ENCODE measurements at regions not wholly inside any gene's neighbourhood (a gene's known extent, or its start where the extent isn't known, plus 50 kb on each side); places are given as distances from the start of the nearest gene placed in this dataset.

DNA sequence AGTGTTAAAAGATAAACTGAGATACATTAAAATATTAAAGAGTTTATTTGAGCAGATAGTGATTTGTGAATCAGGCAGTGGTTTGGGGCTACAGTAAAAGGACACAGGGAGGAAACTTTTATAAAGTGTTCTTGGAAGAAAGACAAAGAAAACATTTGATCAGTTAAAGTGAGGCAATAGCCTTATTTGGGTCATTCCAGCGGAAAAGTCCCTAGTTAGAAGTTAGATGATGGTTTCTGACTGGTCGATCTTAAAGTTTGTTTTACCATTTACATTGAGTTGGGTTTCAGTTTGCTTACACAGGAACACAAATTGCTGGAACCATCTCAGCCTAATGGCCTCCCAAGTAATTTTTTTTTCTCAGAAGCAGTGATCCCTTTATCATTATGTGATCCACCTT lies 69.7 kb downstream of the PPP1R2C start:
- Histone ChIP-seq H3K4me1 (ENCODE audit: control insufficient read depth, insufficient read depth, low read length) (no peaks in the 10 kb centered on the region), H3K9me3 (ENCODE audit: control insufficient read depth, insufficient read depth, low read depth, low read length) (no peaks in the 10 kb centered on the region), H3K4me3 (ENCODE audit: low read depth, low read length) (no peak overlapping the region), H3K27ac (ENCODE audit: extremely low read depth, low read depth, low read length) (no peak overlapping the region), H3K36me3 (ENCODE audit: control insufficient read depth in 2 of 2, insufficient read depth in 1 of 2, low read length in 2 of 2) (no peaks in the 10 kb centered on the region)
- ChIA-PET CTCF (no interaction called here), POLR2A (no interaction called here)
- TF ChIP-seq ZNF791 (tag by site-specific recombination; IDR thresholded peaks at IDR 0.05) = no peak
- no peak for TF ChIP-seq ZNF610 (tag by site-specific recombination; IDR thresholded peaks at IDR 0.05; ENCODE audit: borderline replicate concordance)
- no peak for TF ChIP-seq OVOL3 (tag by site-specific recombination; IDR thresholded peaks at IDR 0.05)
- TF ChIP-seq ZNF174 (tag by site-specific recombination; IDR thresholded peaks at IDR 0.05) = no peak
- TF ChIP-seq ZNF10 (tag by site-specific recombination; IDR thresholded peaks at IDR 0.05) = no peak
- TF ChIP-seq, protein P1, sequence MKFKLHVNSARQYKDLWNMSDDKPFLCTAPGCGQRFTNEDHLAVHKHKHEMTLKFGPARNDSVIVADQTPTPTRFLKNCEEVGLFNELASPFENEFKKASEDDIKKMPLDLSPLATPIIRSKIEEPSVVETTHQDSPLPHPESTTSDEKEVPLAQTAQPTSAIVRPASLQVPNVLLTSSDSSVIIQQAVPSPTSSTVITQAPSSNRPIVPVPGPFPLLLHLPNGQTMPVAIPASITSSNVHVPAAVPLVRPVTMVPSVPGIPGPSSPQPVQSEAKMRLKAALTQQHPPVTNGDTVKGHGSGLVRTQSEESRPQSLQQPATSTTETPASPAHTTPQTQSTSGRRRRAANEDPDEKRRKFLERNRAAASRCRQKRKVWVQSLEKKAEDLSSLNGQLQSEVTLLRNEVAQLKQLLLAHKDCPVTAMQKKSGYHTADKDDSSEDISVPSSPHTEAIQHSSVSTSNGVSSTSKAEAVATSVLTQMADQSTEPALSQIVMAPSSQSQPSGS (tag by site-specific recombination; IDR thresholded peaks at IDR 0.05; ENCODE audit: low read depth) = no peak
- TF ChIP-seq TRIM28 (IDR thresholded peaks at IDR 0.05; ENCODE audit: borderline replicate concordance, low read length) = no peak
- TF ChIP-seq ZNF211 (tag by site-specific recombination; IDR thresholded peaks at IDR 0.05; ENCODE audit: low read depth) = no peak

DNA sequence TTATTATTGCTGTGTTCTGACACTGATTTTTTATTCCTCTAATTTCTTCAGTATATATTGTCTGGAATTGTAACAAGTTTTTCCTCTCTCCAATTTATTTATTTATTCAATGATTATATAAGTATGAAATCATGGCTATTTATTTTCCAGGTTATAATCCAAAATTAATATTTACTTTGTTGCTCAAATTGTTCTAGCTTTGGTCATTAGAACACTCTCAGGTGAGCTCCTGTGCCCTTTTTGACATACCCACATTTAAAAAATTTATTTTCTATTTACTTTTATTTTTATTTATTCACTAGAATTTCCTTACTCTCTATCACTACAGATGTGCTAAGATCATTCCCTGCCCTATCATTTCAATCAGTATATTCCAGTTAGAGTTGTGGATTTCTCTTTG lies 70.2 kb downstream of the PPP1R2C start:
- Histone ChIP-seq H3K9me3 (ENCODE audit: control insufficient read depth, insufficient read depth, low read depth, low read length) (no peaks in the 10 kb centered on the region), H3K4me1 (ENCODE audit: control insufficient read depth, insufficient read depth, low read length) (no peaks in the 10 kb centered on the region), H3K27ac (ENCODE audit: extremely low read depth, low read depth, low read length) (no peak overlapping the region), H3K4me3 (ENCODE audit: low read depth, low read length) (no peak overlapping the region), H3K36me3 (ENCODE audit: control insufficient read depth in 2 of 2, insufficient read depth in 1 of 2, low read length in 2 of 2) (no peaks in the 10 kb centered on the region)
- TF ChIP-seq ZNF302 (tag by site-specific recombination; IDR thresholded peaks at IDR 0.05; ENCODE audit: low read depth) = no peak
- TF ChIP-seq, protein P2, sequence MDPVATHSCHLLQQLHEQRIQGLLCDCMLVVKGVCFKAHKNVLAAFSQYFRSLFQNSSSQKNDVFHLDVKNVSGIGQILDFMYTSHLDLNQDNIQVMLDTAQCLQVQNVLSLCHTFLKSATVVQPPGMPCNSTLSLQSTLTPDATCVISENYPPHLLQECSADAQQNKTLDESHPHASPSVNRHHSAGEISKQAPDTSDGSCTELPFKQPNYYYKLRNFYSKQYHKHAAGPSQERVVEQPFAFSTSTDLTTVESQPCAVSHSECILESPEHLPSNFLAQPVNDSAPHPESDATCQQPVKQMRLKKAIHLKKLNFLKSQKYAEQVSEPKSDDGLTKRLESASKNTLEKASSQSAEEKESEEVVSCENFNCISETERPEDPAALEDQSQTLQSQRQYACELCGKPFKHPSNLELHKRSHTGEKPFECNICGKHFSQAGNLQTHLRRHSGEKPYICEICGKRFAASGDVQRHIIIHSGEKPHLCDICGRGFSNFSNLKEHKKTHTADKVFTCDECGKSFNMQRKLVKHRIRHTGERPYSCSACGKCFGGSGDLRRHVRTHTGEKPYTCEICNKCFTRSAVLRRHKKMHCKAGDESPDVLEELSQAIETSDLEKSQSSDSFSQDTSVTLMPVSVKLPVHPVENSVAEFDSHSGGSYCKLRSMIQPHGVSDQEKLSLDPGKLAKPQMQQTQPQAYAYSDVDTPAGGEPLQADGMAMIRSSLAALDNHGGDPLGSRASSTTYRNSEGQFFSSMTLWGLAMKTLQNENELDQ (tag by site-specific recombination; IDR thresholded peaks at IDR 0.05; ENCODE audit: low read depth) = no peak
- TF ChIP-seq ZNF169 (tag by site-specific recombination; IDR thresholded peaks at IDR 0.05) = no peak
- no peak for TF ChIP-seq ZNF664 (tag by site-specific recombination; IDR thresholded peaks at IDR 0.05)
- TF ChIP-seq ZNF629 (tag by site-specific recombination; IDR thresholded peaks at IDR 0.05) = no peak
- TF ChIP-seq ZNF621 (tag by site-specific recombination; IDR thresholded peaks at IDR 0.05) = no peak
- no peak for TF ChIP-seq ZNF558 (tag by site-specific recombination; IDR thresholded peaks at IDR 0.05)
- no peak for TF ChIP-seq KLF8 (tag by site-specific recombination; IDR thresholded peaks at IDR 0.05)
- no peak for TF ChIP-seq ZNF791 (tag by site-specific recombination; IDR thresholded peaks at IDR 0.05)
- TF ChIP-seq ZNF521 (tag by site-specific recombination; IDR thresholded peaks at IDR 0.05) = no peak
- no peak for TF ChIP-seq ZNF785 (tag by site-specific recombination; IDR thresholded peaks at IDR 0.05)
- TF ChIP-seq SCRT2 (tag by site-specific recombination; IDR thresholded peaks at IDR 0.05) = no peak
- TF ChIP-seq ZNF843 (tag by site-specific recombination; IDR thresholded peaks at IDR 0.05) = no peak
- no peak for TF ChIP-seq HOXC10 (CRISPR knock-in tag; IDR thresholded peaks at IDR 0.05)
- ChIA-PET POLR2A (no interaction called here), CTCF (no interaction called here)

GRCh38 chrX:42704454-42704853 lies 73.5 kb downstream of the PPP1R2C start:
- no peaks in the 10 kb centered on the region for H3K4me1 ChIP-seq (ENCODE audit: control insufficient read depth, insufficient read depth, low read length)
- no peaks in the 10 kb centered on the region for H3K9me3 ChIP-seq (ENCODE audit: control insufficient read depth, insufficient read depth, low read depth, low read length)
- CTCF ChIA-PET = no interaction called here
- H3K27ac ChIP-seq (ENCODE audit: extremely low read depth, low read depth, low read length) = no peak overlapping the region
- H3K36me3 ChIP-seq (ENCODE audit: control insufficient read depth in 2 of 2, insufficient read depth in 1 of 2, low read length in 2 of 2) = no peaks in the 10 kb centered on the region
- H3K4me3 ChIP-seq (ENCODE audit: low read depth, low read length) = no peak overlapping the region
- POLR2A ChIA-PET = no interaction called here
- TF ChIP-seq, protein P3, sequence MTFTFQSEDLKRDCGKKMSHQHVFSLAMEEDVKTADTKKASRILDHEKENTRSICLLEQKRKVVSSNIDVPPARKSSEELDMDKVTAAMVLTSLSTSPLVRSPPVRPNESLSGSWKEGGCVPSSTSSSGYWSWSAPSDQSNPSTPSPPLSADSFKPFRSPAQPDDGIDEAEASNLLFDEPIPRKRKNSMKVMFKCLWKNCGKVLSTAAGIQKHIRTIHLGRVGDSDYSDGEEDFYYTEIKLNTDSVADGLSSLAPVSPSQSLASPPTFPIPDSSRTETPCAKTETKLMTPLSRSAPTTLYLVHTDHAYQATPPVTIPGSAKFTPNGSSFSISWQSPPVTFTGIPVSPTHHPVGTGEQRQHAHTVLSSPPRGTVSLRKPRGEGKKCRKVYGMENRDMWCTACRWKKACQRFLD (tag by site-specific recombination; IDR thresholded peaks at IDR 0.05) = no peak
- TF ChIP-seq OSR2 (tag by site-specific recombination; IDR thresholded peaks at IDR 0.05) = no peak
- TF ChIP-seq ZFP69B (tag by site-specific recombination; IDR thresholded peaks at IDR 0.05) = no peak
- TF ChIP-seq, protein P4, sequence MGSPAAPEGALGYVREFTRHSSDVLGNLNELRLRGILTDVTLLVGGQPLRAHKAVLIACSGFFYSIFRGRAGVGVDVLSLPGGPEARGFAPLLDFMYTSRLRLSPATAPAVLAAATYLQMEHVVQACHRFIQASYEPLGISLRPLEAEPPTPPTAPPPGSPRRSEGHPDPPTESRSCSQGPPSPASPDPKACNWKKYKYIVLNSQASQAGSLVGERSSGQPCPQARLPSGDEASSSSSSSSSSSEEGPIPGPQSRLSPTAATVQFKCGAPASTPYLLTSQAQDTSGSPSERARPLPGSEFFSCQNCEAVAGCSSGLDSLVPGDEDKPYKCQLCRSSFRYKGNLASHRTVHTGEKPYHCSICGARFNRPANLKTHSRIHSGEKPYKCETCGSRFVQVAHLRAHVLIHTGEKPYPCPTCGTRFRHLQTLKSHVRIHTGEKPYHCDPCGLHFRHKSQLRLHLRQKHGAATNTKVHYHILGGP (tag by site-specific recombination; IDR thresholded peaks at IDR 0.05) = no peak
- no peak for TF ChIP-seq ZNF501 (tag by site-specific recombination; IDR thresholded peaks at IDR 0.05)
- no peak for TF ChIP-seq ZNF341 (tag by site-specific recombination; IDR thresholded peaks at IDR 0.05; ENCODE audit: low read depth)
- TF ChIP-seq ZNF561 (tag by site-specific recombination; IDR thresholded peaks at IDR 0.05; ENCODE audit: borderline replicate concordance) = no peak
- no peak for TF ChIP-seq ZNF768 (tag by site-specific recombination; IDR thresholded peaks at IDR 0.05)
- TF ChIP-seq ZNF155 (tag by site-specific recombination; IDR thresholded peaks at IDR 0.05) = no peak
- TF ChIP-seq ZNF416 (tag by site-specific recombination; IDR thresholded peaks at IDR 0.05) = no peak

Data from HEK293 (cell line).